Nucleus accumbens (tissue), 56 donors: ENCODE measurements at regions not wholly inside any gene's neighbourhood (a gene's known extent, or its start where the extent isn't known, plus 50 kb on each side); places are given as distances from the start of the nearest gene placed in this dataset.

Experiments
- DNase-seq, 56 donors: peaks; one replicate each; lab custom pipeline; 2025; lab: John Stamatoyannopoulos, UW

DNA sequence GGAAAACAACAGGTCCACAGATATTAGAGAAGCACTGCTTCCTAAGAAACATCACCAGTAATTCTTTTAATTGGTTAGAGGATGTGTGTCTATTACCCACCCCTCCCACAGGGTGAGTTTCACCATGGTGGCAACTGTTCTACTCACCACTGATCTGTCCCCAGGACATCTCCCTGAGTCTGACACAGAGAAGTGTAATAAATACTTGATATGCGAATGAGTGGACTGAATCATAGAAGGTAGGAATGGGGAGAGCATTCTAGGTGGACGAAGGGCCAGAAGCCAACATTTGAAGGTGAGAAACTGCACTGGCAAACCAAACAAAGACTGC is 452.7 kb upstream of the PROK2 start:
- DNase-seq: no peak

DNA sequence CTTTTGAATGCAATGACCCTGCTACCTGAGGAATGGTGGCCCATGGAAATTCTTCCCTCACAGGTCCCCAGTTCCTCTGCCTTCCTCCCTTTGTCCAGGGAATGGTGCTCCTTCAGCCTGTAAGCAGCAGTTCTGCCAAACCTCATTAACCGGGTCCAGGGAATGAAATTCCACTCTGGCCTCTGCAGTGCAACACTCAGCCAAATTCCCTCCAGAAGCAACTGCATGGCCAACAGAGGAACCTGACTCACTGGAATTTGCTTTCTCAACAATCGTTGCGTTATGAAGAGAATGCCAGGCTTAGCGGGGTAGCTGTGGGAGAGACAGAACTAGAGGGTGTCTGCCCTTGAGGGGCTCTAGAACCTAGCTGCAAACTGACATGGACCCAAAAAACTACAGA is 449.4 kb upstream of the PROK2 start:
- DNase-seq: peak in 2 of 56 donors; percentile 13 to 25

DNA sequence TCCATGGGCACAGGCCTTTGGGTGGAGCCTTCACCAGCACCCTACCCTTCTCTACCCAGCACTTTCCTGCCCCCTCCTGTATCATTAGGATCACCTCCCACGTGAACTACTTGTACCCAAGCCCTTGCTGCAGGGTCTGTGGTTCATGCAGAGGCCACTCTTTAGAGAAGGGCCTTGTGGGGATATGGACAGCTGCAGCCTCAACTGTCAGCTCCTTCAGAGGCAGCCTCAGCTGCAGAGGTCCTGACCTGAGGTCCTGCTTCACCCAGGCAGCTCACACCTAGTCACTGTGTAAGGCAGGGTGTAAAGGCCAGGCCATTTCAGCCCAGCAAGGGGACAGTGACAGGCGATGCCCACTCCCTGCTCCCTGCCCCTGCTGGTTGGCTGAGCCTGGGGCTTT is 448.6 kb upstream of the PROK2 start:
- DNase-seq: no peak

DNA sequence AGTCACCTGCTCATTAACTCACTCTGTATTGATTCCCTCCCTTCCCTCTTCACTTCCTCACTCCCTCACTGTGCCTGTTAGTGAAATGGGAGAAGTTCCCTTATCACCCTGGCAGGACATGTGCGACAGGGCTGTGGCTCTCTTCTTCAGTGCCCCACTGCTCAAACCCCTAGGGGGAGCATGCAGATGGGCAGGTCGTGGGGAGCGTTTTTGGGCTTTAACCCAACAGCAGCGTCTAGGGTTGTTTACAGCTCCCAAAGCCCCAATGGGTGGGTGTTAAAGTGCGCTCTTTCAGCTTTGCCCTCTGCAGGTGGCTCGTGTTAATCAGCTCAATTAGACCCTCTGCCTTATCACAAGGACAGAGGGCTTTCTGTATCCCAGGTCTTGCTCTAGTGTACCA is 447.8 kb upstream of the PROK2 start:
- no peak for DNase-seq

DNA sequence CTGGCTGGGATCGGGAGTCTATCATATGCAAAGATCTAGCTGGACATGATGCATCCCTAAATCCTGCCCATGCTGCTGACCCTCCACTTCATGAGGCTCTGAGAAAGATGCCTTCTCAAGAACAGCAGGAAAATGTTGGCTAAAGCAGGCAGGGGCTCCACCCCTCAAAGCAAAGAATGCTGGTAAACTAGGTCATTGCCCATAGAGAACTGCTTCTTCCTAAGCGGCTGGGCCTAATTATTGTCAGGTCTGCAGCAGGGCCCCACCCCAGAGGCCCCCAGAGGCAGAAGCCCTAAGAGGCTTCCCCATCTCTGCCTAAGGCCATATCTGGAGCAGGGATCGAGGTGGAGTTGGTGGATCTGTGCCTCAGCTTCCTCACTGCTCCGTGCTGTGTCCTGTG is 447.4 kb upstream of the PROK2 start:
- DNase-seq: no peak

DNA sequence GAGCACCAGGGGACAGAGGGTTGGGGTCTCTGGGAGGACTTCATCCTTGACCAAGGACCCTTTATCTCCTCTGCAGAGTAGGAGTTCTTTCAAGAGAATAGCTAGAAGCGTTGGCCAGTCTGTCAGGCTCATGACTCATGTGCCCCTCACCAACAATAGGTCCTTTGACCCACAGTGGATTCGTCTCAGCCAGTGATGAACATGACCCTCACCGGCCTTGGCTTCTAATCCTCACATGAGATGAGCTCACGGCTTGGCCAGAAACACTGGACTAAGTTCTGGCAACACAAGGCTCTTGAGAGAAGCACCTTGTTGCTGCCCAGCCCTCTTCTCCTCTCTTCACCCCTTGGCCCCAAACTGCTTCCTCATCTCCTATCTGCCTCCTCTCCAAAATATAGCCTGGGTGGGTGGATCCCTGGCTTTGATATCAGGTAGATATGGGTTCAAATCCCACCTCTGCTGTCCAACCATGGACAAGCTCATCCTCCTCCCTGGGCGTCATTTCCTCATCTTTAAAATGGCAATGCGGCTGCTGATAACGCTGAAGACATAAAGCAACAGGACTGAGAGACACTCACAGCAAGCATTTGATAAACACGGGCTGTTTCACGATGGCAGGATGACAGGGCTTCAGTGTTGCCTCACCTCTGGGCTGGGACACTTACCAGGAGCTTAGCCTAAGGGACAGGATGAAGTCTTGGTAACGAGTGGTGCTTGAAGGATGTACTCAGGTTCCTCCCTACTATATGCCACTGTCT is 446.7 kb upstream of the PROK2 start:
- DNase-seq: peak in 53 of 56 donors; percentile 14 to 93 (median 77)

DNA sequence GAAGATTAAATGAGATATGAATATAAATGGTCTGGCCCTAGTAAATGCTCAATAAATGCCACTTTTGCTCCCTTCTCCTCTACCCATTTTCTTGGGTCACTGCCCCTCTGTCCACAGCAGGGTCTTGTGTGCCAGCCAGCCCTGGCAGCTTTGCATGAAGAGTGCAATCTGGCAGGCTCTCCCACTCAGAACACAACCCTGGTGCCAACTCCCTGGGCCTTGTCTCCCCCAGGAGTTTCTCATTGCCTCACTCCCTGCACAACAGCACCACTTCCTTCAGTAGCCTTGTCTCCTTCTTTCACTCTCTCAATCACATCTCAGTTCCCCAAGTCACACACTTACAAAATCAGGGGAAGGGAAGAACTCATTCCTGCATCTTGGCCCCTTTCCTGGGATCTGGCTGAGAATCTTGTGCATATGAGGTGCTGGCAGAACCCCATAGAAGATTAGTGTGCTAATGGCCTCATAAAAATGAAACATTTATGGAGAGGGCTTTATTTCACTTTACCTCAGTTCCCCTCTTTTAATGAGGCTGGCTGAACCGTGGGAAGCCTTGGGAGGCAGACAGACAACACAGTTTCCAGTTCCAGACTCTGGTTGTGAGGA is 445.9 kb upstream of the PROK2 start:
- peak in 3 of 56 donors; percentile 13 to 26 (median 25) for DNase-seq

DNA sequence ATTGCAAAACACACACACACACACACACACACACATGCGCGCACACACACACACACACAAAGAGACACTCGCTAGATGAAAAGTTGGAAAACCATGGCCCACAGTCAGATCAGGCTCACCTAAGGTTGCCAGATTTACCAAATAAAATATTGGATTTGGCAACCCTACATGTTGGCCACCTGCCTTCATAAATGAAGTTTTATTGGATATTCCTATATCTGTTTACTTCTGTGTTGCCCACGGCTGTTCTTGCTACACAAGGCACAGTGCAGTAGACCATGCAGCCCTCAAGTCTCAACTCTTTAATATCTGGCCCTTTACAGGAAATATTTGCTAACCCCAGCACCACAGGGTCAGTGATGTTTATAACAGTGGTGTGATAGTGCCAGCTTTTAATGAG is 445.0 kb upstream of the PROK2 start:
- no peak for DNase-seq

DNA sequence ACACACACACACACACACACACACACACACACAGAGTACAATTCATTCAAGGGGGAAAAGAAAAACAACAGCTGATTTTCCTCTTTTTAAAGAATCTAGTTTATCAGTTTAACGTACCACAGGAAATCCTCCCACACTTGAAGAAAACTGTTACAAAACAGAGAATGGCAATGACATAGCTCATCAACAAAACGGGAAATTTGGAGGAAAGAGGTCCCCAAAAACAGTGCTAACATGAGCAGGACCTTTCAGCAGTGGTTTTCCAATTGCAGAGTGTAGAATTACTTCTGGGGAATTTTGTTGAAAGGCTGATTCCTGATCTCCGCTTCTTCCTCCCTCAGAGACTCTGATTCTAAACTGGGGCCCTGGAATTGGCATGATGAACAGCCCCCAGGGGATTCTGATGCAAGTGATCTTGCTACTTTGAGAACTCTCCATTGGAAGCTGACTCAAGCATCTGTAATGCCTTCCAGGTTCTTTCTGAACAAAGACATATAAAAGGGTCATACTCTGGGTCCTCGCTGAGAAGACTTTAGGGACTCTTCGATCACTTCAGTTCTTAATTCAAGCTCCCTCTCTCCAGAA is 442.6 kb upstream of the PROK2 start:
- DNase-seq: no peak

DNA sequence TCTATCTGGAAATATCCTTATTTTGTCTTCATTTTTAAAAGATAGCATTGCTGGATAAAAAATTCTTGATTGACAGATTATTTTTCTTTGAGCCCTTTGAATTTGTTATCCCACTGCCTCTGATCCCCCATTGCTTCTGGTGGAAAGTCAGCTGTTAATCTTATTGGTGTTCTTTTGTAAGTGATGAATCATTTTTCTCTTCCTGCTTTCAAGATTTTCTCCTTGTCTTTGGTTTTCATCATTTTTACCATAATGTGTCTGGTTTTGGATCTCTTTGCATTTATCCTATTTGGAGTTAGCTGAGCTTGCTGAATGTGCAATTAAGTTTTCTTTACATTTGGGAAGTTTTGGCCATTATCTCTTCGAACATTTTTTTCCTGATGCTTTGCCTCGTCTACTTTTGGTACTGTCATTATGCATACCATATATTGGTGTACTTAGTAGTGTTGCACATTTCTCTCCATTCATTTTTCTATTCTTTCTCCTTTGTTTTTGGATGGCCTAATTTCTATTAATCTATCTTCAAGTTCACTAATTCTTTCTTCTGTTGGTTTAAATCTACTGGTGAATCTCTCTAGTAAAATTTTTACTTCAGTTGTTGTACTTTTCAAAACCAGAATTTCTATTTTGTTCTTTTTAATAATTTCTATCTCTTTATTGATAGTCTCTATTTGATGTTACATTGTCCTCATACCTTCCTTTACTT is 440.0 kb upstream of the PROK2 start:
- DNase-seq: no peak

DNA sequence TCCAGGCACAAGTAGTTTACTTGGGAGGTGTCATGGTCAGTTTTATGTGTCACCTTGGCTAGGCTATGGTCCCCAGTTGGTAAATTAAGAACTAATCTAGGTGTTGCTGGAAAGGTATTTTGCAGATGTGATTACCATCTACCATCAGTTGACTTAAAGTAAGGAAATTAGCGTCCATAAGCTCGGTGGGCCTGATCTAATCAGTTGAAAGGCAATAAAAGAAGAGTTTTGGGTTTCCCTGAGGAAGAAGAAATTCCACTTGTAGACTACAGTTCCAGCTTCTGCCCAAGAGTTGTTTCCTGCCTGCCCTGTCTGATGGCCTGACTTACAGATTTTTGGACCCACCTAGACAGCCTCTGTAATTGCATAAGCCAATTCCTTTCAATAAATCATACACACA is 438.7 kb upstream of the PROK2 start:
- no peak for DNase-seq

DNA sequence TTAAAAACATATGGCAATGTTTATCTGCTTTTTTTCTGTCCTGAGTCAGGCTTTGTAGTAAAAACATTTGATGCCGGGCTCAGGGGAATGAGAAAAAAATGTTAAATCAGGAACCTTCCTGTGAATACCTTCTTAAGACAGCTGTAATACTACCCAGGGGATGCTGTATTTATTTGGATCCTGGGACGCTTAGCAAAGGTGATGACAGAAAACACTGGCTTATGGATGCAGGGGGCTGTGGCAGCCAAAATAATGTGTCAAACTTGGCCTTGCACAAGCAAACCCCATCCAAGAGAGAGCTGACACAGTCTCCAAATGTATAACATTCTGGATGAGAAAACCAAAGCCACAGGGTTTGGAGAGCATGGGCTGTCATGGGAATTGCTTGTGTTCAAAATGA is 438.2 kb upstream of the PROK2 start:
- no peak for DNase-seq

DNA sequence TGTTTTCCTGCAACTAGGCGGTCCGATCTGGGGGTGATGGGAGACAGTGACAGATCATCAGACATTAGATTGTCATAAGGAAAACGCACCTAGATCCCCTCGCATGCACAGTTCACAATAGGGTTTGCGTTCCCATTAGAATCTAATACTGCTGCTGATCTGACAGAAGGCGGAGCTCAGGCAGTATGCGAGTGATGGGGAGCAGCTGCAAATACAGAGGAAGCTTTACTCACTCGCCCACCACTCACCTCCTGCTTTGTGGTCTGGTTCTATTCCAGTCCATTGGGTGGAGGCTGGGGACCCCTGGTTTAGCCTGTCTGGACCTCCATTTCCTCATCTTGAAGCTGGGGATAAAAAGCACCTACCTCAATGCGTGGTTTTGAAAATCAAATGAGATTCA is 437.5 kb upstream of the PROK2 start:
- no peak for DNase-seq

DNA sequence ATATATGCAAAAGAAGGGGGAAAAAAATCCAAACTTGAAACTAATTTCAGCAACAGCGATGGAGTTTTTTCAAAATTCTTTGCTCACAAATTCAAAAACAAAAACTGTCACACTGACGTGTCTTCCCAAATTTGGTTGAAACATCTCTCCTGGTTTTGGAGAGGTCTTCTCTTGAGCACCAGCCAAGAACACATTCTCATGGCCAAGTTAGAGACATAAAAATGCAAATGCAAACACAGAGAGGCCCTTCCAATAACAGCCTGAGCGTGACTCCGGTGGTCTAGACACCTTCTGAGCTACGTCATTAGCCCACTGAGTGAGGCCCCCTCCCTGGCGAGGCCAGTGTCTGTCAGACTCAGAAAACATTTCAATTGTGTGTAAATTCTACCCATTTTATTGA is 436.0 kb upstream of the PROK2 start:
- DNase-seq: no peak

DNA sequence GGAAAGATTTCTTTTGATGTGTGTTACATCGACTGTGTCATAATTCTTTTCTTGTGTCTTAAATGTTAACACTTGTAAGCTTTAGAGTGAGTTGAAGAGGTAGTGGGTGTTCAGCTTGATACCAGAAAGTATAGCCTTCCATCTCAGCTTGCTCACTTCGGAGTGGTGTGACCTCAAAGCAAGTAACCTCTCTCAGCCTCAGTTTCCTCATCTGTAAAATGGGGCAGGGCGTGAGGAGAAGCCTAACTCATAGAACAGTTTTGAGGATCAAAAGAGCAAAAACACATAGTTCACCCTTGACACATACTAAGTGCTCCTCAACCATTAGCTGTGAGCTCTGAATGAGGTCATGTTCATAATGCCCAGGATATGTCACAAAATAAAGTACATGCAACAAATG is 434.8 kb upstream of the PROK2 start:
- DNase-seq: no peak

DNA sequence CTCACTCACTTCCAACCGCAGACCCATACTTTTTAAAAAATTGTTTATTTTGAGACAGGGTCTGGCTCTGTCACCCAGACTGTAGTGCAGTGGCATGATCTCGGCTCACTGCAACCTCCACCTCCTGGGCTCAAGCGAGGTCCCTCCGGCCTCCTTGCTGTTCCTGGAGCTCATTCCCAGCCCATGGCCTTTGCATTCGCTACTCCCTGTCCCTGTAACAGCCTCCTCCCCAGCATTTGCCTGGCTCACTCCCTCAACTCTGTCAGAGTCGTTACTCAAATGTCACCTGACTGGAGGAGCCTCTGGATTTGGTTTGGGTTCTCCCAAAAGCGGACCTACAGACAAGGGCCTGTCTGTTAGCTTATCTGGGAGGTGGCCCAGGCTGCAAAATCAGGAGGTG is 432.6 kb upstream of the PROK2 start:
- no peak for DNase-seq

DNA sequence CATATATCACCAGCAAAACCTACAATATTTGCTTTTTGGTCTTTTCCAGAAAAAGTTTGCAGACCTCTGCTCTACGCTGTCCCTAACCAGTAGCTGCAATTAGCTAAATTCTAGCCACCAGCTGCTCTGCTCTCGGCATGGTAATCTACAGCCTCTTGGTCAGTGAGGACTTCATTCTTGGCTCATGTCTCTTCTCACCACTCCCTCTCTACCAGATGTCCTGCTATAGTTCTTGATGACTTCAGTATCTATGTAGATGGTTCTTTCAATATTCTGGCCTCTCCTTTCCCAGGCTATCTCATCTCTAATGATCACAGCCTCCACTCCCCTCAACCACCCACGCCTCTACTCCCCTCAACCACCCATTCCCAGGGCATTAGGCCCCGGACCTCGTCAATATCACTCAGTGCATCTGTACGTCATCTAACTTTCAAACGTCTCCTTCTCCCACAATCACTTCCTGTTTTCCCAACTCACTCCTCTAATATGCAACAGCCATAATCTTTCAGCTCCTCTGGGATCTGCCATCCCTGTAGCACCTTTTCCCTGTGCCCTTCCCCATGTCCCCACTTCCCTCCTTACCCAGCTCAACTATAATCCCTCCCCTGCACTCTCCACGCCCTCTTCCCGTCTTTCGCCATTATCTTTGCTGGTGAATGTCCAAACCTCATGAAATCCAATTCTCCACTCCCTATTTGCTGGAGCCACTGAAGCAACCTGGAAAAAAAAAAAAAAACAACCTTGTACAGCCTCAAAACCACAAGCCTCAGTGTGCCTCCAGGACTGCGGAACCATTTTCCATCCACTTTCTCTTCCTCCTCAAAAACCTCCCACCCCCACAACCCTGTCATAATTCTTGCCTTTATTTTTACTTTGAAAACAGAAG is 429.4 kb upstream of the PROK2 start:
- no peak for DNase-seq

DNA sequence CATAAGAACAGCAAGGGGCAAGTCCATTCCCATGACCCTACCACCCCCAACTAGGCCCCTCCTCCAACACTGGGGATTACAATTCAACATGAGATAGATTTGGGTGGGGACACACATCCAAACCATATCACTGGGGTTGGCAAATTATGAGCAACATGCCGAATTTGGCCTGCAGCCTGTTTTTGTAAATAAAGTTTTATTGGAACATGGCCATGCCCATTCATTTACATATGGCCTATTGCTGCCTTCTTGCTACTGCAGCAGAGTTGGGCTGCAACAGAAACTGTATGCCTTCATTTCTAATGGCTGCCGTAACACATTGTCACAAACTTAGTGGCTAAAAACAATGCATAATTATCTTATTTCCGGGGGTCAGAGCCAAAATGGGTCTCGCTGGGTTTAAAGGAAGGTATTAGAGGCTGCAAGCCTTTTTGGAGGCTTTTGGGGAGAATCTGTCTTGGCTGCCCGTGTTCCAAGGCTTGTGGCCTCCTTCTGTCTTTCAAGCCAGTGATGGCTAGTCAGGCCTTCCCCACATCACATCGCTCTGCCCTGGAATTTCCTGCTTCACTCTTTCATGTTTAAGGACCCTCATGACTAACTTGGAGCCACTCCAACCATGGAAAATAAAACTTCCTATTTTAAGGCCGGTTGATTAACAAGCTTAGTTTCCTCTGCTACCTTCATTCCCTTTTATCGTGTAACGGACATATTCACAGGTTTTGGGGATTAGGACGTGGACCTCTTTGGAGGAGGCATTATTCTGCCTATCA is 428.5 kb upstream of the PROK2 start:
- no peak for DNase-seq

DNA sequence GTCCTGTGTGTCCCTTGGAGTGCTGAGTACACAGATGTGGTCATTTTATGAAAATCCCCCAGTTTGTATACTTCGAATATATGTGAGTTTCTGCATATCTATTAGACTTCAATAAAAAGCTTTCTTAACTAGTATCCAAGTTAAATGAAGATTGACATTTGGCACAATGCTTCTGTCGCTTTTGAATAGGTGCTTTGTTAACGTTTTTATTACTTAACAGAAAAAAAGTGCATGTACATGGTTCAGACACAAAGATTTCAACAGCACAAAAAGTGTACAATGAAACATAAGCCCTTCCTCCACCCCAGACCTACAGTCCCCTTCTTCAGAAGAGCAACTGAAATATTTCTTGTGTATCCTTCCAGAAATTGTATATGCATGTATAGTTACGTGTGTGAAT is 427.4 kb upstream of the PROK2 start:
- no peak for DNase-seq

DNA sequence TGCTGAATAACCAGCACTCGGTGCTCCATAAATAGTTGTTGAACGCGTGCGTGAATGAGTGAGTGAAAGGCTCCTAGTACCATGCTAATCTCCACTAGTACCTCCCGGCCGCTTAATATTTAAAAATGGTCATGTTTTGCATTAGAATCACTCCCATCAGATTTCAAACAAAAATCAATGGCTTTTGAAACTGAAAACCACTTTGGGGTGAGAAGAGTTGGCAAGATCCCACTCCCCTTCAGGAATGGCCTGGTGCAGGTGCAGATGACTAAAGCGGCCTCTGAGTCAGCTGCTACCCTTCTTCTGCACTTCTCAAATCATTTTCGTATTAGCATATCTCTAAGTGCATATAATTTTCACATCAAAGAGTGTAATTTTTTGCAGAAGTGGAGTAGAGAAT is 425.3 kb upstream of the PROK2 start:
- DNase-seq: peak in 5 of 56 donors; percentile 10 to 61 (median 20)
